ENCODE measurements at regions not wholly inside any gene's neighbourhood (a gene's known extent, or its start where the extent isn't known, plus 50 kb on each side); places are given as distances from the start of the nearest gene placed in this dataset.
"Not testable (repeated sequence)": the region's sequence is repeated elsewhere in the genome, so short reads cannot be mapped to it uniquely, and the experiment has no call there.

DNA sequence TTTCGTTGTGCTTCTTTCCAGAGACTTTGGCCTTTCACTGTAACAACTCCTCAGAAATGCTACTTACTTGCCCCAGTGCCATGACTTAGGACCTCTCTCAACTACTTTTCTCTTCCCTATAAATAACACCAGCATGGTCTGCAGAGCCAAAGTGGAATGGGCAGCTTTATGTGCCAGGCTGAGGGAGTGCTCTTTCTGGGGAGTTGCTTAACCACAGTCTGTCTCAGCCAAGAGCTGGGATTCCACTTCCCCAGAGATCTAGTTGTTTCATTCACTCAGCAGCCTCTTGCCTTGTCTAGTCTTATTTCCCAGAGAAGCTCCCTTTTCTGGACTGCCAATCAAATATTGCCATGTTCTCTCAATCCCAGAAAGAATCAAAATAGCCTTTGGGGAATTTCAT is 912.2 kb downstream of the GRID1 start:
- DNase-seq (ENCODE audit: low read depth): no peak

DNA sequence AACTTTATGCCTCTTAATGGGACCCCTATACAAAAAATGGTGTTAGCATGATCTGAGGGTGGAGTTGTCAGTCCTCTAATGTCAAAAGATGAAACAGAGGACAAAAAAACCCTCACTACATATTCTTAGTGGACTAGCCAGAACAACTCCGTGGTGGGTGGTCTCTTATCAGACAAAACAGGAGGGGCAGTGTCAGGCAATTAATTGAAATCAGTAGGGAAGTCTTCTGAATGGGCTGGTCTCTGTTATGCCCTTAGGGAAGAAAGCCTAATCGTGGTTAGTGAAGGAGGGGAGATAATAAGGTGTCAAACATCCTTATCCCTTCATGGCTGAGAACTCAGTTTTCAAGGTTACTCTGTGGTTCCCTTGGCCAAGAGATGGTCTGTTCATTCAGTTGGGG is 909.4 kb downstream of the GRID1 start:
- no peak for DNase-seq (ENCODE audit: low read depth)

DNA sequence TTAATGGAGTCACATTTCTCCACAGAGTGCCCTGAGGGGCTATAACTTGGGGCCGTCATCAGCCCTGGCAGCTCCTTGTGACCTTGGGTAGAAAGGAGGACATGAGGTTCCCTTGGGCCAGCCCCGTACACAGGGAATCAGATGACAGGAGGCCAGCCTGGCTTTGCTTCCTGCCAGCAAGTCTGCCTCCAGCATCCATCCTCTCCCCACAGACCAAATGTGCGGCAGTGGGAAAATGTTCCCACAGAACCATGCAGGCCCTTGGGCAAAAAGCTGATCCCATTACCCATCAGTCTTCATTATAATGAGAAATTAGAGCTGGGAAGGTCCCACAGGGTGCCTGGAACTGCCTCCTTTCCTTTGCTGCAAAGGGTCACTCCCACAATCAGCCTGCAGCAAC is 908.3 kb downstream of the GRID1 start:
- DNase-seq (ENCODE audit: low read depth): no peak

DNA sequence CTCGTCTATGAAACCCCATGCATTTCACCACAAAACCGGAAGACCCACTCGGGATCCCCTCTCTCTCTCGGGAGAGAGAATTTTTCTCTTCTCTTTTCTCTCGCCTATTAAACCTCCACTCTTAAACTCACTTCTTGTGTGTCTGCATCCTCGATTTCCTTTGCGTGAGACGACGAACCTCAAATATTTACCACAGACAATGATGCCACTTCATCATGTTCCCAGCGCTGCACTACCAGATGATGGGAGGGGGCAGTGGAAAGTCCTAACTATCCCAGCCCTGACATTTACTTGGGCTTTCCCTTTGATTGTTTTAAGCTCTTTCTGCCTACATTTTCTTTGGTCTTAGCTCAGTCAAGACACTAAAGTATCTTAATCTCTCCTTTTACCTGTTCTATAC is 906.7 kb downstream of the GRID1 start:
- DNase-seq (ENCODE audit: low read depth): no peak

DNA sequence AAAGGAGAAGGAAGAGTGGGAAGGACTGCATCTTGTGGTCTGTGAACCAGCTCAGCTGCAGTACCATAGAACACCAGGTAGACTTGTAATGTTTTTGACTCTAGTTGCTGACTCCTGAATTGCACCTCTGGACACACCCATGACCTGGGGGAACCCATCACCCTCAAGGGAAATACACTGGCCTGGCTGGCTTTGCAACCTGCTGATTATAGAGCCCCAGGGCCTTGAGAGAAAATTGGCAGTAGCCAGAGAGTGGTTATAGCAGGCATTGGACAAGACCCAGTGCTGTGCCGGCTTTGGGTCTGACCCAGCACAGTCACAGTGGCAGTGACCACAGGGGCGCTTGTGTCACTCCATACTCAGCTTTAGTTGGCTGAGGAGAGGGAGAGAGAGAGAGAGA is 902.3 kb downstream of the GRID1 start:
- no peak for DNase-seq (ENCODE audit: low read depth)

DNA sequence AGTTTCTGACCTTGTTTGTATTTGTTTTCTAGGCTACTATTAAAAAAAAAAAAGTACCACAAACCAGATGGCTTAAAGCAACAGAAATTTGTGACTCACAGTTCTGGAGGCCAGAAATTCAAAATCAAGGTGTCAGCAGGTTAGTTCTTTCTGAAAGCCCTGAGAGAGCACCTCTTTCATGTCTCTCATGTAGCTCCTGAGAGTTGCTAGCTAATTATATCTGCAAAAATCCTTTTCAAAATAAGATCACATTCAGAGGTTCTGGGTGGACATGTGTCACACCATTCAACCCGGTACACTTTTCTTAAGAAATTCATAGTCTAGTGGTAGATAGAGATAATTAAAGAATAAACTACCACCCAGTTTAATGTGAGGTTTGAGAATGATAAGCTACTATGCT is 888.6 kb downstream of the GRID1 start:
- DNase-seq (ENCODE audit: low read depth): no peak

DNA sequence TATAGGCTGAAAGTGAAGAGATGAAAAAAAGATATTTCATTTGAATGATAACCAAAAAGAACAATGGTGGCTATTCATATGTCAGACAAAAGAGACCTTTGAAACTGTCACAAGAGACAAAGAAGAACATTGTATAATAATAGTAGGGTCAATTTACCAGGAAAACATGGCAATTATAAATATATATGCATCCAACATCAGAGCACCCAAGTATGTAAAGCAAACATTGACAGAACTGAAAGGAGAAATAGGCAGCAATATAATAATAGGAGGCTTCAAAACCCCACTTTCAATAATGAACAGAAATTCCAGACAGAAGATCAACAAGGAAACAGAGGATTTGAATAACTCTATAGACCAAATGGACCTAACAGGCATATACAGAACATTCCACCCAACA is 876.2 kb downstream of the GRID1 start:
- no peak for DNase-seq (ENCODE audit: low read depth)

DNA sequence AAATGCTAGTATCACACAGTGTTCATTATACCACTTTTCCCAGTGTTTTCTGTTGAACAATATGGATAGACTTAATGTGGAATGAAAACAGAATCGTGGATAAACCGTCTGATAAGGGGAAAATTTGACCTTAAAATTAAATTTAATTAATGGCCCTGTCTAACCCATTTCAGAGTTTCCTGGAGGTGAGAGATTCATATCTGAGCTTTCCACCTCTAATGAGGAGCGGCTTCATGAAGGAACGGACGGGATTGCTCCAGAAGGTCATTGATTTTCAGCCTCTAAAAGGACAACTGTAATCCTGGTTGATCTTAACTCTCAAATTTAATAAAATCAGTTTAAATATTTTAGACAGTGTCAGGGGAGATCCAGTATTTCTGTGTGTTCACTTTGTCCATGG is 874.9 kb downstream of the GRID1 start:
- DNase-seq (ENCODE audit: low read depth): no peak

DNA sequence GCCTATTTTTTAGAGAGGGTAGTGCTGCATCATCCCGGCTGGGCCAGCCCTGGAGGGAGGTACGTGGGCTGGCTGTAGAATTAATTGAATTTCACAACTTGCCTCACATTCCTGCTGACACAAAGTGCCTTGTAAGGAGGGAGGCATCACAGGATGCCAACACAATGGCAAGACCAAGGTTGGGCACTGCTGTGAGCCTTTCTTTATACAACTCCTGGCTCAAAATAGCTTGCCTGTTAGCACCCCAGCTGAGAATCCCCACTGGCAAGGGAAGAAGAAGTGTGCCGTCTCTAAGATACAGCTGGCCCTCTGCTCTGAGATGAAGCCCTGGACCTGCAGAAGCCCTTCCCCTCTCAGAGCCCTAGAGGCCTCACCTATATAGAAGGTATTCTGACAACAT is 873.9 kb downstream of the GRID1 start:
- no peak for DNase-seq (ENCODE audit: low read depth)

DNA sequence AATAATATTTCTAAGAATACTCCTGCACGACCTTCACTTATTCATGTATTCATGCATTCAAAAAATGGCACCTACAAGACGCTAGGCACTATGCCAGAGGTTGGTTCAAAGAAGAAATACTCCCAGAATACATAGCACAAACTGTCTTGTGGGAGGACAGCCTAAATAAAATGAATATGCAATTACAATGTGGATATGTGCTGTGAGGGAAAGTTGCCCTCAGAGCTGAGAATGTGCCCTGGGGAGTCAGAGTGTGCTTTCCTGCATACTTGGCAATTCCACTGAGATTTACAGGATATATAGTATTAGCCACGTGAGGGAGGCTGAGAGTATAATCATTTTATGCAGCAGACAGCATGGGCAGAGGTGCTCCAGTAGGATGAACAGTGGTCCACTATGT is 872.9 kb downstream of the GRID1 start:
- no peak for DNase-seq (ENCODE audit: low read depth)

DNA sequence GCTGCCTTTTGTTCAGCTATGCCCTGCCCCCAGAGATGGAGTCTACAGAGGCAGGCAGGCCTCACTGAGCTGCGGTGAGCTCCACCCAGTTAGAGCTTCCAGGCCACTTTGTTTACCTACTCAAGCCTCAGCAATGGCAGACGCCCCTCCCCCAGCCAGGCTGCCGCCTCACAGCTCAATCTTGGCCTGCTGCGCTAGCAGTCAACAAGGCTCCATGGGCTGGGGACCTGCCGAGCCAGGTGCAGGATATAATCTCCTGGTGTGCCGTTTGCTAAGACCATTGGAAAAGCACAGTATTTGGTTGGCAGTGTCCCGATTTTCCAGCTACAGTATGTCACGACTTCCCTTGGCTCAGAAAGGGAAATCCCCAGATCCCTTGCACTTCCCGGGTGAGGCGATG is 862.0 kb downstream of the GRID1 start:
- not testable (repeated sequence) for DNase-seq (ENCODE audit: low read depth)

DNA sequence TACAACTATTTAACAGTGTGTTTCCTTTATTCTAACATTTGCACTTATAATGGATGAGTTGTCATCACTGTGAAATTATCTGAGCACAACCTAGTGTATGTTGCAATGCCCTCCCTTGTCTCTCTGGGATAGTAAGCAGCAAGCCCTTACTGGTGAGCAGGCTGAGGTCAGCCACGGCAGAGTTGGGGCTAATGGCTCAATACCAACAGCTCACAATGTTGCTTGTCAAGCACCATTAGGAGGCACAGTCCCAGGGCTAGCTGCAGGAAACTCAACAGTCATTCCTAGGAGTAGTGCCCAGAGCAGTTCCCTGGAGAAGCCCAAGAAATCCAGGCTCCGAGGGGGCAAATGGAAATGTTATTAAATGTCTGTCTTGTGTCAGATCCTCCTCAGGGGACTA is 858.4 kb downstream of the GRID1 start:
- DNase-seq (ENCODE audit: low read depth): no peak

DNA sequence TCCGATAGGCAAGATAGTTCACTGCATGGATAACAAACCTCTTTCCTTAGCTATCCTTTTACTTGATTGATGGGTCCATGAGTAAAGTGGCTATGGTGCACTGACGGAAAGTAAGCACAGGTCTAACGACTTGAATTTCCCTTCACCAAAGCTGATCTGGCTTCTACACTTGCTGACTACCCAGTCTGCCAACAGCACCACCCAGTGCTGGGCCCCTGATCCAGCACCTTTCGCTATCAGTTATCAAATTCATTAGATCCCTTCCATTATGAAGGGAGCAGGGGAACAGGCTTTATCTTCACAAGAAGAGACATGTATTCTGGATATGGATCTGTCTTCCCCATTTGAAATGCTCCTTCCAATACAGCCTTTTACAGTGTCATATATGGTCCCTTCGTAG is 855.9 kb downstream of the GRID1 start:
- no peak for DNase-seq (ENCODE audit: low read depth)

DNA sequence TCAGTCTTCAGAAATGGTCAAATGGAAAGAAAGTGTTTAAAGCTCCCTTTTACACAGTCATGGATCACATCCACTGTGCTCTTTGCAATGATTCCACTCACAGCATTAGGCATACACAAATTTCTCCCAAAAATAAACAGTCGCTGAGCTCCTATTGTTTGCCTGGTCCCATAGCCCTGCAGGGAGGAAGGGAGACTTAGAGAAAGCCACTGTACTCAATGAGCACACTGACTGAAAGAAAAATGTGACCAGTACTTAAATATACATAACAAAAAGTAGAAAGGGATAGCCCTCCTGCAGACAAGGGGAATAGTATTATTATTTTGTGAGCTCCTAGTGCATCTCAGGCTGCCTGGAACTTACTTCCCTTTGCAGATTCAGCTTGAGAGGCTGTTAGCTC is 853.2 kb downstream of the GRID1 start:
- DNase-seq (ENCODE audit: low read depth): no peak

DNA sequence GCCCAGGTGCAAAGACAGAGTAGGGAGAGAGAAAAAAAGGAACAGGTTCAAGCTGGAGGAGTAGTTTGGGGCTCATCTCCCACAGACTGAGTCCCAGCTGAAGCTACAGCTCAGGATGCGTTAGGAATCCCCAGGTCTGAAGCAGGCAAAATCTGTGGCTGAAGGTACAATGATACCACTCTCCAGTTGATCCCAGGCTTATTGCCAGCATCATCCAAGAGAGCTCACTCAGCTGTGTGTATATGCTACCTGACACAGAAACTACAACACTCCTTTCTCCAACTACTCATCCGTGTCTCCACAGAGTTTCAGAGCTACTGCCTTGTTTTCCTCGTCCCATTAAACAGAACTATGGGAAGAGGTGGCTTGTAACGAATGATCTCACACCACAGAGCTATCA is 851.3 kb downstream of the GRID1 start:
- no peak for DNase-seq (ENCODE audit: low read depth)

DNA sequence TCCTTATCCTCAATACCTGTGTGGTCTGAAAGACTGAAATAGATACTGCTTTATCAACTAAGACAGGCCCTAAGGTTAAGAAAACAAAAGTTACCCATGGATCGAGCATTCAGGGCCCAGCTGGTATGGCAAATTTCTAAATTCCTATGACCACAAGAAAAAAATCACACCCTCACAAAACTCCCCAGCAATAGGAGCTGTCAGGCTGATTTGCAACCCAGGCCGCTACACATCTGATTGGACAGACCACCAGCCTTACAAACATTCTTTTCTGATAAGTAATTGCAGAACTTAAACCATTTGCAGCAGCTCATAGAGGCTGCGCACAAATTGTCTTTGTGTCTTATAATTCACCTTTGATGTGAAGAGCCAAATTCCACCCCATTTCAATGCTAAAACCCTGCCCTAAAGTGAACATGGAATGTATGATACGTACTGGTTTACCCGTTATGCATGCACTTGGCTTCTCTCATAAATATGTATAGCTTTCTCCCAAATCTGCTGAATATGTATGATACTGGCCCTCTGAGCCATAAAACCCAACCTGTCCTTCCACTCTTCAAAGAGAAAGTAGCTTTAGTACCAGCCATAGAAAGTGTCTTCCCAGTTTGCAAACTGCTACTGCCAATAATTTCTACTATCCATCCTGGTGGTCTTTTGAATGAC is 842.5 kb downstream of the GRID1 start:
- DNase-seq (ENCODE audit: low read depth): peak; percentile 3

DNA sequence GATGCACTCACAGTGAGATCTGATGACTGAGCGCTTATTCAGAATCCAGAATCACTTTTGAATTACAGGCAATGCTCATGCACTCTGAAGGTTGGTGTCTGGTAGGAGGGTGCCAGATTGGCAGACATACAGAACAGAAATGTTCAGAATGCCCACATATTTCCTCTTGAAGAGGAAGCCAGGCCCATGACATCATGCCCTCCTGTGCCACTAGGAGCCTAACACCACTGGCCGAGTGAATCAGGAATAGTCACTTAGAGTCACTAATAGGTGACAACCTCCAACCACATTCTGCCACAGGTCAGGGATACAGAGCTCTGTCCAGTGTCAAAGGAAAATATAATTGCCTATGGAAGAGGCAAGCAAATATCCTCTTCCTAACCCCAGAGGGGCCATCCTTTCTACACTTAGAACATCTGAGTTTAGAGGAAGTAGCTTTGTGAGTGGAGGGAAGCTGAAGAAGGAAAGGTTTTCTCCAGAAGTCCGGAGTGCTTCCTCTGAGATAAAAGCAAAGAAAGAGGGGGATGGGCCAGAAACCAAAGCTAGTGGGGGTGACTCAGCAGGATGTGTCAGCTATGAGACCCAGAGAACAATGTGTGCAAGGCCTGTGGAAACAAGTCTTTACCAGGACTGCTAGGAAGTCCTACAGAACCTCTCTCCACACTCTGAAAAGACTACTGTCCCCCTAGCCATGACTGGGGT is 838.8 kb downstream of the GRID1 start:
- peak; percentile 15 for DNase-seq (ENCODE audit: low read depth)

DNA sequence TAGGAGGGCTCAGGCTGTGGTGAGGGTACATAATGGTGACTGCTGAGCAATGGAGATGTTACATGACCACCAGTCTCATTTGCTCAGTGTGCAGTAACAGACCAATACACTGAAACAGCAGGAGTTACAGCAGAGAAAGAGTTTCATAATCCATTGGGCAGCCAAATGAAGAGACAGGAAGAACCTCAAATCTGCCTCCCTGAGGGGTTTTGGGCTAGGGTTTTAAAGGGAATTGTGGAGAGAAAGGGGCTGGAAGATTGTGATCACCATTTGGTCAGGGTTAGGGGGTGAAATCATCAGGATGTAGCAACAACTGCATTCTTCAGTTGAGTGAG is 838.3 kb downstream of the GRID1 start:
- DNase-seq (ENCODE audit: low read depth): no peak

DNA sequence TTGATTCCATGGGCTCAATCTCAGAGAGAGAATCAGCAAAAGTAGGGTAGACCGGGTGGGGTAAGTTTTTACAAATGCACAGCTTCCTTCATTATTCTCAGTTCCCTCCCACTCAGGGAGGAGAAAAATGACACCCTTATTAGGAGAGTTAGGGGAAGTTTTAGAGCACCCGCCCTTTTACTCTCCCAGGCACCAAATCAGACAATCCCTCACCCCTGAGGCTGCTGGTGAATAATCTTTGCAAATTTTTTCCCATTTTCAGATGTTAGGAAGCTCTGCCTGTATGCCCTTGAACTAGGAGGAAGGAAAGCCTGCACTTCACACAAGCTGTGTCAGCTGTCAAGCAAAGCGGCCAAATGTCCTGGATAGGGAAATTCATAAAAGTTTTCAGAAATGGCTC is 834.9 kb downstream of the GRID1 start:
- DNase-seq (ENCODE audit: low read depth): no peak

DNA sequence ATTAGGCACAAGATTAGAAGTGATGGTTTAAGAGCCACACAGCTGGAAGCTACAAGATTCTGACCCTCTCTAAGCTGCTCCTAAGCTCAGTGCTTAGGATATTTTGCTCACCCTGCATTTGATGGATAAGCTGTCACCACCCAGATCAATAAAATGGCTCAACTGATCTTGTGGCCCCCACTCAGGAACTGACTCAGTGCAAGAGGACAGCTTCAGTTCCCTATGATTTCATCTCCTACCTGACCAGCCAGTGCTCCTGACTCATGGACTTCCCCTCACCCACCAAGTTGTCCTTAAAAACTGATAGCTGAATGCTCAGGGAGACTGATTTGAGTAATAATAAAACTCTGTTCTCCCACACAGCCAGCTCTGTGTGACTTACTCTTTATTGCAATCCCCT is 833.8 kb downstream of the GRID1 start:
- DNase-seq (ENCODE audit: low read depth): peak; percentile 16

DNA sequence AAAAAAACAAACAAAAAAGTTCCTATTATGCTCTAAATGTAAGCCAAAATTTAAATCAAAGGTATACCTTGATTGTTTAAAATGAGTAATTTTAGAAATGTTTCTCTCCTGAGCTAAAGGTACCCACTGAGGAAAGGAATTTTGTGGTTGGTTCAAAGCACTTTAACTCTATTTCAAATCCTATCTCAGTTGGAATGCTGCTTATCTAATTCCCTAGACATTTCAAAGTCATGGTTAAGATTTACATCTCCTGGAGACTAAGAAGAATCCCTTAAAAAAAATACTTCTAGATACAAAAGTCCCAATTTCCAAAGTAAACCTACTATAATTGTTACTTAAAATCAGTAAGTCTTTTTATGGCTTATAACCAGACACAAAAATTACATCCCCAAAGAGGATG is 830.7 kb downstream of the GRID1 start:
- no peak for DNase-seq (ENCODE audit: low read depth)

DNA sequence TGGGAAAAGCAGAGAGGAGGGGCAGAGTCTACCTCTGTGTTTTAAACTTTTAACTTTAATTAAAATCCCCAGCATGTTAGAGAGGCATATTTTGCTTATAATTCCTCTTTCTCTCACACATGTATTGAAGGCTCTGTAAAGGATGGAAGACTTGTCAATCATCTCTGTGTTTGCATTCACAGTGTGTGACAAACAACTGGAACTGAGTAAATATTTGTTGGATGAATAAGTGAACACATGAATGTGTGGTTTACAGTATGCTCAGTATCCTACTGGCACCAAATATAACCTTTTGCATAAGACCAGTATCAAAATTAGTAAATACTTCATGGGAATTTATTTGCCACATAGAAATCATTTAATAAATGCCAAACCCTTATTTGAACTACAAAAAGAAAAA is 829.0 kb downstream of the GRID1 start:
- no peak for DNase-seq (ENCODE audit: low read depth)

DNA sequence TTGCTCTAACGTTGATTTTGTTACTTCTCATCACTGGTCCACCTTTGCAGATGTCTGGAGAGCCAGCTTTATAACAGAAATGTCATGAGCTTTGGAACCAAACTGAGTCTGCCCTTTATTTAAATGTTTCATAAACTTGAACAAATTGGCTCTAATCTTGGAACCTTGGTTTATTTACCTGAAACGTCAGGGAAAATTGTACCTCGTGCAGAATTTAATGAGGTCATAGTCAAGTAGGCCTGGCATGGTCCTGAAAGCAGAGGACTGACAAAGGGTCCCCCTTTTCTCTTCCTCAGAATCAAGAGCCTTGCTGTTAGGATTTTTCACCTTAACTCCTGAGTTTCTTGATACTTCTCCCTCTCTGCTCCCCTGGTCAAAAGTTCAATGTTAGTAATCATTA is 828.0 kb downstream of the GRID1 start:
- DNase-seq (ENCODE audit: low read depth): no peak

DNA sequence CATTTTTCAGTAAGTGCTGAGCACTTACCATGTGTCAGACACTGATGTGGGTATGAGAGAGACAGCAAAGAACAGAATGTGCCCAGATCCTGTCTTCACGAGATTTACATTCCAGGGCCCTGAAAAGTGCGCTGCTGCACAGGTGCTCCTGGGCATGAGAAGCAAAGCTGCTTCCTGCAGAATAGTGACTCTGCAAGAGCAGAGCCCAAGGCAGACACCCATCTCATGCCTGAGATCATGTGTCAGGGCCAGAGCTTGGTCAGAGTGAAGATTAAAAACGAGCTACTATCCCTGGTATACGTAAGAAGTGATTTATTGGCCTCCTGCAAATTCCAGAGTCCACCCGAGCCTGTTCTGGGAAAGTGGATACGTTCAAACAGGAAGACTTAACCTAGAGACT is 824.4 kb downstream of the GRID1 start:
- no peak for DNase-seq (ENCODE audit: low read depth)
